ENCODE measurements at regions not wholly inside any gene's neighbourhood (a gene's known extent, or its start where the extent isn't known, plus 50 kb on each side); places are given as distances from the start of the nearest gene placed in this dataset.
A peak's percentile ranks its signal among the peaks of the same experiment; 100 is the strongest.
"Not testable (repeated sequence)": the region's sequence is repeated elsewhere in the genome, so short reads cannot be mapped to it uniquely, and the experiment has no call there.

DNA sequence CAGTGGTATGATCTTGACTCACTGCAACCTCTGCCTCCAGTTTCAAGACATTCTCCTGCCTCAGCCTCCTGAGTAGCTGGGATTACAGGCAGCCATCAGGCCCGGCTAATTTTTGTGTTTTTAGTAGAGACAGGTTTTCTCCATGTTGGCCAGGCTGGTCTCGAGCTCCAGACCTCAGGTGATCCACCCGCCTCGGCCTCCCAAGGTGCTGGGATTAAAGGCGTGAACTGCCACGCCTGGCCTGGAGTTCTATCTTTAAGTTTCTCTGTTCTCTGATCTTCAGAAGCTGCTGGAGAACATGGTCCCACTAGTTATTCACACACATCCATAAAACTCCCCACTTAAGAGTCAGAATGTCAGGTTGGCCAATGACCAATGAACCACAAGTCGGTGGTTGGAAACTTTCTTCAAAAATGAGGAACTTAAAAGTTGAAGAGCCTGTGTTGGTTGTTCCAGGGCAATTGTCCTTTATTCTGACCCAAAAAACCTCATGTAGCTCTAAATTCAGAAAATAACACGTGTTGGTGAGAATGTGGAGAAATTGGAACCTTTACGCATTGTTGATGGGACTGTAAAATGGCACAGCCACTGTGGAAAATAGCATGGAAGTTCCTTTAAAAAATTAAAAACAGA is 55.9 kb upstream of the PIK3CB start:
- no peak overlapping the region for H3K27ac ChIP-seq (ENCODE audit: low read length)
- H3K4me1 ChIP-seq (ENCODE audit: control insufficient read depth, insufficient read depth, low read length): no peaks in the 10 kb centered on the region
- TF ChIP-seq CTCF (IDR thresholded peaks at IDR 0.05): no peak
- H3K4me3 ChIP-seq (ENCODE audit: low read length): no peak overlapping the region
- DNase-seq: no peak
- peaks cover 0 to 5% of the 10 kb centered on the region in 2 donors for H3K27me3 Mint-ChIP-seq (ENCODE audit: low read depth in 2 of 2)
- ATAC-seq: peak in 1 of 3 donors; percentile 69
- H3K27me3 ChIP-seq (ENCODE audit: control insufficient read depth, insufficient read depth, low read length): no peaks in the 10 kb centered on the region
- no peaks in the 10 kb centered on the region for H3K4me1 Mint-ChIP-seq
- H3K9me3 Mint-ChIP-seq: no peaks in the 10 kb centered on the region
- H3K36me3 Mint-ChIP-seq: no peaks in the 10 kb centered on the region
- H3K27ac Mint-ChIP-seq: peak overlapping the region in 1 of 2 donors; percentile 24
- intact Hi-C loops (cut with micrococcal nuclease): no loop called here
- H3K9me3 ChIP-seq (ENCODE audit: control insufficient read depth, insufficient read depth, low read length): no peaks in the 10 kb centered on the region
- no peak overlapping the region for H3K4me3 Mint-ChIP-seq
- no peaks in the 10 kb centered on the region for H3K36me3 ChIP-seq (ENCODE audit: control insufficient read depth, insufficient read depth, low read length)
- 33% methylated on average over 7 of the region's 9 CpGs for WGBS (ENCODE audit: insufficient coverage)

- no peaks in the 10 kb centered on the region for H3K27me3 ChIP-seq (ENCODE audit: control insufficient read depth, insufficient read depth, low read length)
- no peaks in the 10 kb centered on the region for H3K9me3 ChIP-seq (ENCODE audit: control insufficient read depth, insufficient read depth, low read length)
- WGBS (ENCODE audit: insufficient coverage): 98% methylated on average over 3 of the region's 3 CpGs
- no peak overlapping the region for H3K4me3 ChIP-seq (ENCODE audit: low read length)
- no peak for DNase-seq
- H3K27ac ChIP-seq (ENCODE audit: low read length): no peak overlapping the region
- peaks cover 0 to 5% of the 10 kb centered on the region in 2 donors for H3K27me3 Mint-ChIP-seq (ENCODE audit: low read depth in 2 of 2)
- H3K36me3 Mint-ChIP-seq: no peaks in the 10 kb centered on the region
- H3K9me3 Mint-ChIP-seq: no peaks in the 10 kb centered on the region
- no peak for TF ChIP-seq CTCF (IDR thresholded peaks at IDR 0.05)
- no peaks in the 10 kb centered on the region for H3K4me1 ChIP-seq (ENCODE audit: control insufficient read depth, insufficient read depth, low read length)
- intact Hi-C loops (cut with micrococcal nuclease): no loop called here
- no peak for ATAC-seq
- no peak overlapping the region for H3K4me3 Mint-ChIP-seq
- H3K27ac Mint-ChIP-seq: no peak overlapping the region
- H3K4me1 Mint-ChIP-seq: no peaks in the 10 kb centered on the region
- no peaks in the 10 kb centered on the region for H3K36me3 ChIP-seq (ENCODE audit: control insufficient read depth, insufficient read depth, low read length)
These were observed 55.1 kb upstream of the PIK3CB start for GRCh38 chr3:138889792-138890191.

GRCh38 chr3:138888560-138888959 is 53.8 kb upstream of the PIK3CB start:
- Mint-ChIP-seq H3K4me3 (no peak overlapping the region), H3K36me3 (no peaks in the 10 kb centered on the region), H3K9me3 (no peaks in the 10 kb centered on the region), H3K27me3 (ENCODE audit: low read depth in 2 of 2) (peaks cover 0 to 5% of the 10 kb centered on the region in 2 donors), H3K27ac (no peak overlapping the region), H3K4me1 (no peaks in the 10 kb centered on the region)
- no peaks in the 10 kb centered on the region for H3K36me3 ChIP-seq (ENCODE audit: control insufficient read depth, insufficient read depth, low read length)
- no peak overlapping the region for H3K4me3 ChIP-seq (ENCODE audit: low read length)
- intact Hi-C loops (cut with micrococcal nuclease): no loop called here
- no peaks in the 10 kb centered on the region for H3K9me3 ChIP-seq (ENCODE audit: control insufficient read depth, insufficient read depth, low read length)
- TF ChIP-seq CTCF (IDR thresholded peaks at IDR 0.05): no peak
- H3K27ac ChIP-seq (ENCODE audit: low read length): no peak overlapping the region
- no peaks in the 10 kb centered on the region for H3K4me1 ChIP-seq (ENCODE audit: control insufficient read depth, insufficient read depth, low read length)
- DNase-seq (no peak), ATAC-seq (no peak)
- H3K27me3 ChIP-seq (ENCODE audit: control insufficient read depth, insufficient read depth, low read length): no peaks in the 10 kb centered on the region
- WGBS (ENCODE audit: insufficient coverage): 55% methylated on average over 2 of the region's 2 CpGs

DNA sequence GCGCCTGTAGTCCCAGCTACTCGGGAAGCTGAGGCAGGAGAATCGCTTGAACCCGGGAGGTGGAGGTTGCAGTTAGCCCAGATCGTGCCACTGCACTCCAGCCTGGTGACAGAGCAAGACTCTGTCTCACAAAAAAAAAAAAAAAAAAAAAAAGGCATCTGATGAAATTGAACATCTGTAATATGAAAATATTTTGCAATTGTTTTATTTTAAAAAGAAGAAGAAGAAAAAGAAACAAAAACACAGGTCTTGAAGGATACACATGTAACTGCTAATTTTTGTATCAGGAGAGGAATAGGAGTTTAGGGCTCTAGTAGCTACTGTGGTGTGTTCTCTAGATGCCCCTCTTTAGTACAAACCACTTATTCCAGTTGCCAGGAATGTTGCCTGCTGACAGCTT is 51.4 kb upstream of the PIK3CB start:
- H3K27ac ChIP-seq (ENCODE audit: low read length); H3K27me3 ChIP-seq (ENCODE audit: control insufficient read depth, insufficient read depth, low read length); H3K27ac Mint-ChIP-seq; H3K4me1 Mint-ChIP-seq; ATAC-seq; H3K27me3 Mint-ChIP-seq (ENCODE audit: low read depth in 2 of 2); H3K4me1 ChIP-seq (ENCODE audit: control insufficient read depth, insufficient read depth, low read length); H3K36me3 Mint-ChIP-seq; DNase-seq; H3K4me3 ChIP-seq (ENCODE audit: low read length); H3K4me3 Mint-ChIP-seq; H3K9me3 Mint-ChIP-seq; H3K36me3 ChIP-seq (ENCODE audit: control insufficient read depth, insufficient read depth, low read length); H3K9me3 ChIP-seq (ENCODE audit: control insufficient read depth, insufficient read depth, low read length); intact Hi-C loops (cut with micrococcal nuclease): not testable (repeated sequence)
- WGBS (ENCODE audit: insufficient coverage): 90% methylated on average over 5 of the region's 5 CpGs
